Stromal cell of bone marrow (primary cell): ENCODE measurements at regions not wholly inside any gene's neighbourhood (a gene's known extent, or its start where the extent isn't known, plus 50 kb on each side); places are given as distances from the start of the nearest gene placed in this dataset.

Experiments
- DNase-seq: peaks from one replicate; pipeline ENCODE4 v3.0.0-alpha.2; 2012; ENCODE audit warnings: low read depth

DNA sequence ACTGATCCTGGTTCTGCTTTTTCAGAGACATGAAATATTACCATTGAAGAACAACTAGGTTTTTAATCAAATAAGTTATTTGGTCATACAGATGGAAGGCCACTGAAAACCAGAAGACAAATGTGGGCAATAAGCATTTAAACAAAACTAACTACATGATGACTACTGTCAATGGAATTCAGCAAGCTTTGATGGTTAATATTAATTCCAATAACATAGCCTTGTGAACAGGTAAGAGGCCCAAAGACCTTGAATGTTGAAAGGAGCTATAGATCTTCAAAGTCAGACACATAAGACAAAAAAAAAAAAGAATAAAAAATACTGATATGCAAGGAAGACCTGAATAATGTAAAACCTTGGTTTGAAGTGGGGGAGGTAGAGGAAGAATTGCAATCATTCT is 1955.6 kb upstream of the CELF4 start:
- DNase-seq: no peak

DNA sequence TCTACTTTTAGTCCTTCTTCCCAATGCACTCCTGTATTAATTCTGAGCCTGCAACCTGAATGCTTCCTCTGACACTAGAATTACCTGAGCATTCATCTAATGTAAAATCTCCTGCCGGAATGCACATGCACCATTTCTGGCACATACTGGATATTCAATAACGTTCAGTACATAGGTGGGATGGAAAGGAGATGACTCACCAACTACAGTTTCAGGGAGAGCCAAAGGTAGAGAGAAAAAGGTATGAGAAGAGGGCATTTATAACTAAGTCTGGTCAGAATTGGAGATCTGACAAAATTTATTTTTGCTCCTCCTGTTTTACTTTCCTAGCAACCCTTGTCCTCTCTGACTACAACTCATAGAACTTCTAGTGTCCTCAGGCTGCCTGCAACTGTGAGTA is 1954.1 kb upstream of the CELF4 start:
- no peak for DNase-seq

DNA sequence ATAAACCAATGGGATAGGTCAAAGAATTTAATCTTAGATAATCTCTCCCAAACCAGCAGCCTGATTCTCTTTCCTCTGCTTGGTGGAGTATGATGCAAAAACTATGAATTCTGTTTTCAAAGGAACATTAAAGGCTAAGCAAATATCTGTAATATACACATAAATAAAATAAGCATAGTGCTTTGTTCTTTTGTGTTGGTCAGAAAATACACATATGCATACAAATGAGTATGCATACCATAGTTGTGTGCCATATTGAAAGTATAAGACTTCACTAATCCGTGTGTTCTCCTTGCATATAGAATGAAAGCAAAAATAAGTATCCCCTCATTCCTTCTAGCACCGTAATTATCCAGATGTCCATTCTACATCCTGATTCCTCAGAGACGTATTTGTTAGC is 1949.7 kb upstream of the CELF4 start:
- DNase-seq: no peak

DNA sequence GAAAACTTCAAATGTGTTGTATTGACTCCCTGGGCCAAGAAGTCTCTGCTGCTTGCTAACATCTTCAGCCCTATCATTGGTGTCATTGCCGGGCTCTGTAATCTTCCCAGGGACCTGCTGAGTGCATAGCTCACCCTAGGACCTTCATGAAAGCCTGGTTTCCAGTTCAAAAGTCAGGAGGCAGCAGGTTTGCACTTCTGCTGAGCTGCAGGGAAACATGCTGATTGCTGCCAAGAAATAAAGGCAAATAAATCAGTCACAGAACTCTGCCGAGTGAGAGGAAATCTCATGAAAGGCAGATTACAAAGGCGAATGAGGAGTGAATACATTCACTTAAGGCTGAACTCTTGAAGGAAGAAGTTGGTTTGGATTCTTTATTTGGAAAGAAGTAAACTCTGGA is 1947.6 kb upstream of the CELF4 start:
- DNase-seq: no peak

DNA sequence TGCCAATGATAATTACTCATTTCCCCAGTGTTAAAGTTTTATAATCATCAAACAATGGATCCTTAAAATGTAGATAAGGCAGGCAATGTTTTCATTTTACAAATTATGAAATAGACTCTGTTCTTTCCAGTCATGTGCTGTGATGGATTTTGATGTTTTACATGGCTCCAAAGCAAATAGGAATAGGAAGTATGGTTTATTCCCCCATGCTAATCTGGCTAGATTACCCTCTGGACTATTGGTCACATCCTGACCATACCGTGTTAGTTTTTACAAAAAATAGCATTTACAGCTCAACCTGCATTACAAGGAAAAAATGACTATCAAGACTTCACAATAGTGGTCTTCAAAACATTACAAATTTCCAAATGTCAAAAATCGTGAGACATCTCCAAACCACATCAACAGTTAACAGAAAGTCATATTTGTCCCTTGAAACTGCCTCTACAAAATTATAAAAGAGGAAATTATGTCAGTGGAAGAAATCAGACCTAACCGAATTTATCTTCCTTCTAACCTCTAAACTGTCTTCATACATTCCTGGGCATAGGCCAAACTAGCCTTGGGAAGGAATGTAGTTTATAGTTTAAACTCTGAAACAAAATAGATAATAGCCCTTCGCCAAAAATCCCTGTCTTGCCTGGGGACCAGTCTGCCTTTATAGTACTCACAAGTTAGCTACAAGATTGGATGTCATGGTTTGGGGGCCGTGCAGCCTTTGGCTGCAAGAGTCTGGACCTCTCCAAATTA is 1941.2 kb upstream of the CELF4 start:
- DNase-seq: no peak

DNA sequence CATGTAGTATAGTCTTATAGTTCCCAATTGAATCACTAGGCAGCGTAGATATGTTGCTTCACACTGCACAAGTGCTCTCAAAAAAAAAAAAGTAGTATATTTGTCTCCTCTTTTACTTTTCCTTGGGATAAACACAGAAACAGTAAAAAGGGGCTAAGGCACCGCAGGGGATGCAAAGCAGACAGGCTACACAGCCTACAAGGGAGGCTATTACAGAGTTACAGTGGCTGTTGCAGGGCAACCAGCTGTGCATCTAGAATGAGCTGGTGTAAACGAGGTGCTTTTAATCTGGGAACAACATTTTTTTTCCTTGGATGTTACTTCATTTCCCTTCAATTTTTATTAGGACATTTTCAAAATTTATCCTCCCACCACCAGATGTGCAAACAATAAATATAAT is 1934.7 kb upstream of the CELF4 start:
- DNase-seq: no peak

DNA sequence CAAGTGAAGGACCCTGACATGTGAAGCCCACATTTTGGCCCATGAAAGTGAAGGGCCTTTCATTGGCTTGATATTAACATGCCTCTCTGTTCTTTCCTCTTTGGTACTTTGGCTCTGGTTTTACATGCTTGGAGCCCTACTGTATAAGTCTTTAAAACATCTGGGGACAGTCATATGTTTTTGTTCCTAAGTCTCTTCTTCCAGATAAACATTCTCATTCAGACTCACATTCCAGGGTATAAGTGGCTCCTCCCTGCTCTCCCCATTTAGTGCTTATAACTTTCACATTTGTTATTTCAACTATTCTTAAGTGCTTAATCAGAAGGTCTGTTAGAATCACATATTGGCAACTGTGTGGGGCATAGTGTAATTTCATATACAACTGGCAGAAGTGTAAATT is 1932.2 kb upstream of the CELF4 start:
- DNase-seq: no peak

DNA sequence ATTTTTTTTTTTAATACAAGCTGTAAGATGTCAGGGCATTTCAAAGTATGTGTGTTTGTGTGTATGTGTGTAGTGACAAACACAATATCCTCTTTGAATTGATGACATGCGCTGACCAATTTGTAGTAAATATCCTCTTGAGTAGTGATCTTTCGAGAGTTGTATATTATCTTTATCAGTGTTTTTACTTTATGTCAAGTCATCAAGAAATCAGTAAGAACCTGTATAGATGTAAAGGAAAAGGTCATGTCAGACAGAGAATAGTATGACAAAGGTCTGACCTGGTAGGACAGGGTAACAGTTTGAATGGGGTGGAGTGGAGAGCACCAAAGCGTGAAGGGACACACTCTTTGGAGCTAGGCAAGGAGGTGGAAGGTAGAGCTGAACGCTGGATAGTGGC is 1931.4 kb upstream of the CELF4 start:
- no peak for DNase-seq

DNA sequence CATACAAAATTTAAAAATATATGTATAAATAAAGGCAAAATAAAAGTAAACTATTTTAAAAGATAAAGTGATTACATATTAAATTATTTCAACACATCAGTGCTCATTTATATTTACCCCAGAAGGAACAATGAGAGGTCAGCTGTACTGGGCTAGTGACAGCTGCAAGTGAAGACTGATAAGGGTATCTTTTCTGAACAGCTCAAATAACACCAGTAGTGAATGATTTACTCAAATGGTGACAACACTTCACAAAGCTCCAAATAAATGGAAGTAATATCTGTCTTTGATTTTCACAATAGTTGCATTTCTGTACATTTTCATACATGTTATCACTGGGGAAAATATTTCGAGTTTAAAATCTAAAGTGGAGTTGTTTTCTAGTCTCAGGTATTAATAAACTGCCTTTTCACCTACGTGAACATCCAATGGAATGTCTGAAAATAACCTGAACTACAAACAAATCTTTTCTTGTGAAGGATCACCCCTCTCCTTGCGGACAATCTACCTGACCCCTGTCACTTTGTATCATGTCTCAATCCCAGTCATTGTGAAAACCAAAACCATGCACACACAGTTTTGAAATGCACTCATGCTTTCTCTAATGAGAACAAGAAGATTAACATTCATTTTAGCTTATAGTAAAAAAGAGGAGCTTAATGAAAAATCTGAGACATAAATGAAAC is 1928.8 kb upstream of the CELF4 start:
- no peak for DNase-seq

DNA sequence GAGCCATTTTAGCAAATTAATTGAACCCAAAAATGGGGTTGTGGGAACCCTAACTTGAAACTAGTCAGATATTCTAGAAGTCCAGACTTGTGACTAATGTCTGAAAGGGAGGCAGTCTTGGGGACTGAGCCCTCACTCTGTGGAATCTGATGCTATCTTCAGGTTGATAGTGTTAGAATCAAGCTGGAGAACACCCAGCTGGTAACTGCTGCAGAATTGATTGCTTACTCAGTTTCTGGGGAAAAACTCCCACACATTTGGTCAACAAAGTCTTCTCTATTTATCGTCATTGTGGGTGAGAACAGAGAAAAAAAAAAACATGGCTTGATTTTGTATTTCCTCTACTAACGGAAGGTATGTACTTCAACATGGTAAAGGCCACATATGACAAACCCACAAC is 1925.8 kb upstream of the CELF4 start:
- no peak for DNase-seq

DNA sequence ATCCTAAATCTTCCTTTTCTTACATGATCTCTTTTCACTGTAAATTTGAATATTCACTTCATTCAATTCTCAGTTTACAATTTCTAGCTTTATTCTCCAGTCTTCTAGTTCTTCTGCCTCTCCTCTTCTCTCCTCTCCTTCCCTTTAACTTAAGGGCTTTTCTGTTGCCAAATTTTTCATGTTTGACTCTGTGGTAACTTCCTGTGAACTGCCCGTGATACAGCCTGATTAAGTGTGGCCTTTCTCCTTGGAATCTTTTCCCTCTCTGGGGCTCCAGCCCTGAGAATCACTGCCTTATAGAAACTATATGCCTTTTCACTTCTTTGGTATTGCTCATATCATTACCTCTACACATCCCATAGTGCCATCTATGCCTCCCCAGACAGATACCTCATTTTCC is 1923.8 kb upstream of the CELF4 start:
- DNase-seq: no peak

DNA sequence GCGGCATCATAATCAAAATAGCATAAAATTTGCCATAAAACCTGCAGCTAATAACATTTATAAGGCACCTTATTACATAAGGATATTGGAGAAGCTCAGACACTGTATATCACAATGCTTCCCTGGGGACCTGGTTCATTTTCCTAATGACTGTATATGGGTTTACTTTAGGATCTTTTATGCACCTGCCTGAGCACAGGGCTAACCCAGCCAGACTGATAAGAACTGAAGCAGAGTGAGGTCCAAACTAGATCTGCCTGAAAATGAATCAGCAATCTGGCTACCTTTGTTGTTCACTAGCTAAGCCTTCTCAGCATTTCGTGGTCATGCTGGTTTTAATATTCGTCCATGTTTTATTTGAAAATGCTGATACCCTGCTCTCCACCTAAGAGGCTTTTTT is 1922.3 kb upstream of the CELF4 start:
- DNase-seq: no peak

DNA sequence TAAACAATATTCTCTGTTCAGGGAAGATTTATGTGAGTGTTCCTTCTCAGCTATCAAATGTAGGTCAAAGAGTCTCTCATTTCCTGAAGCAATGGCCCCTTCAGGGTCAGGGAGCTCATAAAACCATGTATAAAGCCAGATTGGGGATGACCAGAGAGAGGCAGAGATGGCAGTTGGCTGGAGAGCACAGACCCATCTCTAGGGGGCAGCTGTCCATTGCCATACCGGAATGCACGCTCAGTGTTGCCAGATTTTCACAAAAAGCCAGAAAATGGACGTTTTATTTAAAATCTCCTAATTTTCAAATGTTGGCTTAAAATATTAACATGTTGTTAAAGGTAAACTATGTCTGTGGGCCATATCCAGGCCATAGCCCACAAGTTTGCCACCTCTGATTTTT is 1920.7 kb upstream of the CELF4 start:
- DNase-seq: no peak

DNA sequence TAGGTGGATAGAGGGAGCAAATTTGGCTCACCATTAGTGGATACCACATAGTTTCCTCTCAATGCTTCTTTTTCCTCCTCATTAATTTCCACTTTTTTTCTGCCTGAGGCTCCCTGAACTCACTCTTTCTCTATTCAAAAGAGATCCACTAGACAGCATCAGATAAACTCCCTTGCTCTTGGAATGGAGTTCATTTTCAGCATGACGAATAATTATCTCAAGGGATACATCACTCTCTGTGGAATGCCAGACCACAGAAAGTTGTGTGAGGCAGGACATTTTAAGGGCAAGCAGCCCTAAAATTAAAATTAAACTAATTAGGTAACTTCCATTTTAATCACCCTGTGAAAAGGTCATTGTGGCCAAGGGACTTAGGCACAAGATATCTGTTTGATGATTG is 1920.1 kb upstream of the CELF4 start:
- no peak for DNase-seq

DNA sequence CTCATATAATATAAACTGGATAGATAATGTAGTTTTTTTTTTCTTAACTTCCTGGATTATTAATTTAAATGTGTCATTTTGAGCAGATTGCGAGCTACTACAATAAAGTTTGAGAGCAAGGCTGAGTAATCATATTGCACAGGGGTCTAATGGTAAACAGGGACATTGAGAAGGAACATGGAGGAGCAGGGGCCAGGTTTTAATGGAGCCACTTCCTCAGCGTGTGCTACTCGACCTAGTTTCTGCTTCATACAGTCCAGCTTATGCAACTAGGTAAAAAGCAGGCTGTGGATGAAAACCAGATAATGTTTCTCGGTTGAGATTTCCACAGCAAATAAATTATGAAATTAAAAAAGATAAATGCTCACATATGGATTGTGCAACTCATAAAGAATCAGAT is 1915.7 kb upstream of the CELF4 start:
- no peak for DNase-seq

DNA sequence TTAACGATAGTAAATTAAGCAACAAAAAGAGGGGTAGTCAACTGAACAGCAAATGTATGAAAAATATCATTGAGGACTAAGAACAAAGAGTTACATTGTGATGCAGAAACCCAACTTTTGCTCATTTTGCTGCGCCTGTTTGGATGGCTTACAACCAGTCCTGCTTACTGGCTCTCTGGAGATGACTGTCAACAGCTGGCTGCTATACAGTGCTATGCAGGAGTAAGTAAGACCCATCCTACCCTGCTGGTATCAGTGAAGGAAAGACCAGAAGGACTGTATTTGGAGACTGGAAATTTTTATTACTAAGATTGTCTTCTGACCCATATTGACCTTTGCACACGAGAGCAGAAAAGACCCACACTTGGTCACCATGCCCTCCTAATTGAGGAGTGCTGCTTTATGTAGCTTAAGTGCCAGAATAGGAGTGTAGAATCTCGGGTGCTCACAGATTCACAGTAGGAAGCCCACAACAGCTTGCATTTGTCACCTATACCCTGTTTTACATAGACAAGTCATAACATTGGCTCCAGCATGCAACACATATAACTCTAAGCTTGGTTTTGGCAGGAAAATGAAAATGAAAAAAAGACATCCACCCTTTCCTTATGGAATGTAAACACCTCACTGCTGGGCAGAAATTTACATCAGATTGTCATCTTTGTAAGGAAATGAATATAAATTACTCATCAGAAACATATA is 1915.0 kb upstream of the CELF4 start:
- no peak for DNase-seq

DNA sequence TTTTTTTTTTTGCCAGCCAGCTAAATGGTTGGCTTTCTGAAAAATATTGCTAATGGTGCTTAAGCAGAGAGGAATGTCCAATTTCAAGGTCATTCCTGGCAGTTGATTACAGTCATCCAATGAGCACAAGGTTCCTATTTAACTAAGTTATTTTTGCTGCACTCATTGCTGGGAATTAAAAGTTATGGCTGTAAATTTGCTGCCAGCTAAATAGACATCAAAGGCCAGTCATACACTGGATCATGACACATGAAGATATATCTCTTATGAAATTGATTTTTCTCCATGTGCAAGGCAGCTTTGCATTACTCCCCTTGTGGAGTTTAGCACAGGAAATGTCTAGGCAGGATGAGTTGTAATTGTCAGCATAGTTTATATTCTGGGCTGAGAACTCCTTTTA is 1898.4 kb upstream of the CELF4 start:
- no peak for DNase-seq

DNA sequence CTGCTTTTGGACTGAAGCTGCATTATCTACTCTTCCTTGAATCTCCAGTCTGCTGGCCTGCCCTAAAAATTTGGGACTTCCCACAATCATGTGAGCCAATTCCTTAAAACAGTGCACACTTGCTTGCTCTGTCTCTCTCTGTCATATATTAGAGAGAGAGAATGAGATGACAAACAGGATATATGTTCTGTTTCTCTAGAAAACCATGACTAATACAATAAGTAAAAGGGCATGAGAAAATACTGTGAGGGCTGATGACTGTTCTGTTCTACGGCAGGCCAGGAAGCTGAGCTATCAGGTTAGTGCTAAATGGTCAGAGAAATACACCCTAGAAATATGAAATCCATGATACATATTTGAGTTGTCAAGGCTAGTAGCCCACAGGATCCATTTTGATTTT is 1896.8 kb upstream of the CELF4 start:
- DNase-seq: no peak

DNA sequence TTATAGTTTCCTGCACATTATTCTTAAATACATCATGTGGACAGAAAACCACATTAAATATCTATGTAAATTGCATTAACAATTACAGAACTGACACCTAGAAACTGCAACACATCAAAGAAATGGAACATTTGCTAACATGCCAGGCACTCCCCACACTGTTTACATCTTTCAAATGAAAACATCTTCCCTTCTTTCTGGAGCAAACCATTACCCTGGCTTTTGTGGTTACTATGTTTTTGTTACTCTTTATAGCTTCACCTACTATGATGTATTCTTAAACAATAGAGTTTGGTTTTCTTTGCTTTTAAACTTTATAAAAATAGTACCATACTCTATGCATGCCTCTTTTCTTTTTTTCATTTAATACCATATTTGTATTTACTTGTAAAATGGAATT is 1894.5 kb upstream of the CELF4 start:
- DNase-seq: no peak

DNA sequence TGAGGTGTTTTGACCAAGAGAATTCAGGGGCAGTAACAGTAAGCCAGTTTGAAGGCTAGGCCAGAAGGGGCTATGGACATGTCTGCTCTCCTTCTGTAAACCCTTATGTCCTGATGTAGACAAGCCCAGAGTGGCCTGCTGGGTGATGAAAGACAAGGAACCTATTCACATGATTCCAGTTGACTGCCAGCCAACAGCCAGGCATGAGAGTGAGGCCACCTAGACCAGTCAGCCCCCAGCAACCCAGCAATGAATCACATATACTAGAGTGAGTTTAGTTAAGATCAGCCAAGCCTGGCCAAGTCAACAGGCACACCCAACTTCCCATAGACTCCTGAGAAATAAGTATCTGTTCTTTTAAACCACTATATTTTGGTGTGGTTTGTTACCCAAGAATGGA is 1889.7 kb upstream of the CELF4 start:
- no peak for DNase-seq

DNA sequence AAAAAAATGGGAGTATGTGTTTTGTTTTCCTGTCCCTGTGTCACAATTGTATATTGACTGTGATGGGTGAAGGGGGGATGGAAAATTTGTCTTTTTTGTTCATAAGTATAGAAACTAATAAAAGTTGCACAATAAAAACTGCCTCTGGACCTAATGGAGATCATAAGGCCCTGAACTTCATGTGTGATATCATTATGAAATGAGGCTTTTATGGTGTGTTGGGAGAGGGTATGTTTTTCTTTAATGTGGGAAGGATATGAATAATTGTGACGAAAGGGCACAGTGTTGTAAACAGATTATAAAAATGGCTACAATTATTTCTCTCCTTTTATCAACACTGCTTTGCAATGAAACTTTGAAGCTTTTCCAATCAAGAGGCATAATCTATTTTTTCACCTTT is 1889.3 kb upstream of the CELF4 start:
- no peak for DNase-seq

DNA sequence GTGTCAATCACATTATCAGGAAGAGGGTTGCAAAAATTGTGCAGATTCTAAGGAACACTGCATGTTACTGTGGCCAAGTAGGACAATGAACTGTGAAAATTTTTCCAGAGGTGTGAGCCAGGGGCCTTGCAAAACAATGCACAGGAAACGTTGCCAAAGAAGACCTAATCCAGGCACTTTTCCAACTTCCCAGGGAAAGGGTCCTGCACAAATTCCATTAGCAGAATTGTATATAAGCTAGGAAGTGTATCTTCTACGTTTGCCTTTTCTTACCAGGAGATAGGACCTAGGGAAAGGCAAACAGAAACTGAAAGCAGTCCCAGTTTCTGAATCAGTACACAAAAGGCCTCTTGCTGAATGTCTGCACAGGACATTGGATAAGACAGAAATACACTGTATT is 1888.3 kb upstream of the CELF4 start:
- DNase-seq: no peak

DNA sequence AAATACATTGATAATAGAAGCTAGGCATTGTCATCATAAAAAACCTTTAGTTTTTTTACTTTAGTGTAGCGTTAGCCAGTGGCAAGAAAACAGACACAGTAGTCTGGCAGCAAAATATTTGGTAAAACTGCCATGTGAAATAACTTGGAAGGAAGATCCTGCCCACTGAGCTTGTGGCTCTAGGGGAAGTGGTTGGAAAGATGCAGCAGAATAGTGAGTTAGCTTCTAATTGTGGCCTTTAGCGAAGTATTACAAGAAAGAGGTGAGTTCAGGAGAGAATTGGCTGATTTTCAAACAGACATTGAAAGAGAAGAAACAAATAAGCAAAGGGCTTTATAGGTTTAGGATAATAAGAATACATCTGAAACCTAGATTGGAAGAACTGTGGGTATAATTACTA is 1887.8 kb upstream of the CELF4 start:
- no peak for DNase-seq

DNA sequence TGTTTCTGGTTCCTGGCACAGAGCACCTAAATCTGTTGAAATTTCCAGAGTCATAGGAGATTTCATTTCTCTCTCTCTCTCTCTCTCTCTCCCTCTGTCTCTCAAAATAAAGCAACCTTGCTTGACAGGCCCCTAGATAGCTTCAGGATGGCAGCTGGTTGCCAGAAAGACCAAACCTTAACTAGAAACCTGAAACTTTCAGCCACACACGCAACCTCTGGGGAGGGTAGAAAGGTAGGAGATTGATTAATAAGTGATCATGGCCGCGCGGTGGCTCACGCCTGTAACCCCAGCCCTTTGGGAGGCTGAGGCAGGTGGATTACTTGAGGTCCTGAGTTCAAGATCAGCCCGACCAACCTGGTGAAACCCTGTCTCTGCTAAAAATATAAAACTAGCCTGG is 1885.4 kb upstream of the CELF4 start:
- DNase-seq: no peak
